Stimulated activated naive CD4-positive, alpha-beta T cell (primary cell): ENCODE measurements at regions not wholly inside any gene's neighbourhood (a gene's known extent, or its start where the extent isn't known, plus 50 kb on each side); places are given as distances from the start of the nearest gene placed in this dataset.

ENCODE experiments used
- DNase-seq, 6 experiments: peaks; one replicate each; lab custom pipeline; 2025; lab: John Stamatoyannopoulos, UW

- peak in 3 of 6 experiments; percentile 16 to 46 (median 24) for DNase-seq
Measured at GRCh38 chr10:7478727-7479457, 68.1 kb upstream of the SFMBT2 start.

- no peak for DNase-seq
Measured at GRCh38 chr10:7477538-7478334, 66.9 kb upstream of the SFMBT2 start.

GRCh38 chr10:7475939-7476338, 65.1 kb upstream of the SFMBT2 start:
- DNase-seq, result no peak

GRCh38 chr10:7475046-7475911, 64.4 kb upstream of the SFMBT2 start:
- DNase-seq, result no peak

- no peak for DNase-seq
Measured at GRCh38 chr10:7474388-7474787, 63.6 kb upstream of the SFMBT2 start.

- no peak for DNase-seq
Measured at GRCh38 chr10:7473474-7473873, 62.6 kb upstream of the SFMBT2 start.

GRCh38 chr10:7471720-7472367, 61.0 kb upstream of the SFMBT2 start:
- peak in 2 of 6 experiments; percentile 14 to 40 for DNase-seq

- DNase-seq, result no peak
Measured at GRCh38 chr10:7470371-7470770, 59.5 kb upstream of the SFMBT2 start.

- DNase-seq, result no peak
Measured at GRCh38 chr10:7467031-7467667, 56.3 kb upstream of the SFMBT2 start.

- no peak for DNase-seq
Measured at GRCh38 chr10:7464691-7465090, 53.9 kb upstream of the SFMBT2 start.
